ENCODE measurements at regions not wholly inside any gene's neighbourhood (a gene's known extent, or its start where the extent isn't known, plus 50 kb on each side); places are given as distances from the start of the nearest gene placed in this dataset.
A peak's percentile ranks its signal among the peaks of the same experiment; 100 is the strongest.
"Not testable (repeated sequence)": the region's sequence is repeated elsewhere in the genome, so short reads cannot be mapped to it uniquely, and the experiment has no call there.

GRCh38 chr13:90232291-90232690, 1115.2 kb upstream of the MIR17HG start:
- no peak for DNase-seq (ENCODE audit: low read depth in 2 of 2)

- no peak for DNase-seq (ENCODE audit: low read depth in 2 of 2)
Measured at GRCh38 chr13:90233933-90234672, 1113.4 kb upstream of the MIR17HG start.

GRCh38 chr13:90237852-90238251, 1109.6 kb upstream of the MIR17HG start:
- no peak for DNase-seq (ENCODE audit: low read depth in 2 of 2)

GRCh38 chr13:90238413-90238812, 1109.1 kb upstream of the MIR17HG start:
- no peak for DNase-seq (ENCODE audit: low read depth in 2 of 2)

- no peak for DNase-seq (ENCODE audit: low read depth in 2 of 2)
Measured at GRCh38 chr13:90239130-90239529, 1108.4 kb upstream of the MIR17HG start.

- no peak for DNase-seq (ENCODE audit: low read depth in 2 of 2)
Measured at GRCh38 chr13:90246005-90246404, 1101.5 kb upstream of the MIR17HG start.

- DNase-seq (ENCODE audit: low read depth in 2 of 2), result no peak
Measured at GRCh38 chr13:90246687-90247345, 1100.7 kb upstream of the MIR17HG start.

GRCh38 chr13:90253806-90254205, 1093.7 kb upstream of the MIR17HG start:
- no peak for DNase-seq (ENCODE audit: low read depth in 2 of 2)

- DNase-seq (ENCODE audit: low read depth in 2 of 2), result no peak
Measured at GRCh38 chr13:90254437-90254836, 1093.0 kb upstream of the MIR17HG start.

- no peak for DNase-seq (ENCODE audit: low read depth in 2 of 2)
Measured at GRCh38 chr13:90256746-90257145, 1090.7 kb upstream of the MIR17HG start.

GRCh38 chr13:90258129-90258528, 1089.4 kb upstream of the MIR17HG start:
- no peak for DNase-seq (ENCODE audit: low read depth in 2 of 2)

GRCh38 chr13:90261343-90261742, 1086.1 kb upstream of the MIR17HG start:
- DNase-seq (ENCODE audit: low read depth in 2 of 2), result no peak

GRCh38 chr13:90270226-90270625, 1077.3 kb upstream of the MIR17HG start:
- DNase-seq (ENCODE audit: low read depth in 2 of 2), result no peak

GRCh38 chr13:90272356-90272755, 1075.1 kb upstream of the MIR17HG start:
- peak in 1 of 2 experiments; percentile 4 for DNase-seq (ENCODE audit: low read depth in 2 of 2)

GRCh38 chr13:90276216-90276615, 1071.3 kb upstream of the MIR17HG start:
- no peak for DNase-seq (ENCODE audit: low read depth in 2 of 2)

GRCh38 chr13:90278231-90278630, 1069.3 kb upstream of the MIR17HG start:
- DNase-seq (ENCODE audit: low read depth in 2 of 2), result not testable (repeated sequence)

- DNase-seq (ENCODE audit: low read depth in 2 of 2), result no peak
Measured at GRCh38 chr13:90281709-90282108, 1065.8 kb upstream of the MIR17HG start.

- DNase-seq (ENCODE audit: low read depth in 2 of 2), result no peak
Measured at GRCh38 chr13:90287521-90287920, 1060.0 kb upstream of the MIR17HG start.

- DNase-seq (ENCODE audit: low read depth in 2 of 2), result no peak
Measured at GRCh38 chr13:90293793-90294361, 1053.6 kb upstream of the MIR17HG start.

GRCh38 chr13:90299238-90299637, 1048.2 kb upstream of the MIR17HG start:
- DNase-seq (ENCODE audit: low read depth in 2 of 2), result no peak

- DNase-seq (ENCODE audit: low read depth in 2 of 2), result no peak
Measured at GRCh38 chr13:90300015-90300414, 1047.5 kb upstream of the MIR17HG start.

GRCh38 chr13:90302107-90302506, 1045.4 kb upstream of the MIR17HG start:
- peak; percentile 5 to 6 for DNase-seq (ENCODE audit: low read depth in 2 of 2)

- DNase-seq (ENCODE audit: low read depth in 2 of 2), result no peak
Measured at GRCh38 chr13:90305796-90306195, 1041.7 kb upstream of the MIR17HG start.
